Erythroblast (primary cell): ENCODE measurements at regions not wholly inside any gene's neighbourhood (a gene's known extent, or its start where the extent isn't known, plus 50 kb on each side); places are given as distances from the start of the nearest gene placed in this dataset.

Experiments used
- GATA1 ChIP-seq: IDR thresholded peaks from 2 replicates; pipeline ENCODE4 v1.6.1; 2011; ENCODE audit warnings: low read depth, mild to moderate bottlenecking, control low read depth, low read length, moderate library complexity
- POLR2A ChIP-seq: IDR thresholded peaks from 2 replicates; pipeline ENCODE4 v1.6.1; 2011; ENCODE audit warnings: mild to moderate bottlenecking, low read length

DNA sequence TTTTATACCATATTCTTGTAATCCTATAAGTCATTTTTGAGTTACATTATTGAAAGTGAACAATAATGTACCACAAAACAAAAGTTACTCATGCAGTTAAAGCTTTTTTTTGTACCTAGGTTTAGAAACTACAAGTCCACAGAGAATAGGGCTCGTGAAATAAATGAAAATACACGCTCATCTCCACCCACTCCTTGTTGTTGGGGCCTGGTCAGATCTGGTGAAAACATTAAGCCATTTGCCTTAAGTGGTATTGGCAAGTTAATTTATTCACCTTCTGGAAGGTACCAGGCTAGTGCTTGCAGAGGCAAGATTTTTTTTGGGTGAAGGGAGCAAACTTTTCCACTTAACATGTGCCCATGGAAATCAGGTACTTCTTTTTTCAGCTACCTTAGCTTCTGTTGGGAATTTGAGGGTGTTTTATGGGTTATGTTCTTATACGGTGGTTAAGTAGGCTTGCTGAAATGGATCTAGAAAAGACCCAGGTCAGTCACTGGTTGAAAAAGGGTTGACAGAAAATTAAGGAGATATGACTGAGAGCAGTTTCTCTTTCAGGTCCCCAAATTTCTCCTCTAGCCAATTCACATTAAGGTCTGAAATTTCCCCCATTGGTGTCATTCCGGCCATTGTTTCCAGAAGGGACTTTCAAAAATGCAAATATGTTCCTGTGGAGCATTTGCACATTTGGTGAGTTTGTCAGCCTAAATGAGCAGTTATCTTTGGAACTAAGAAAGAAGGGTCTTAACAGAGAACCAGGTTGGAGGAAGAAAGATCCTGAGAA, 143.3 kb downstream of the KCNRG start:
- TF ChIP-seq POLR2A, result no peak
- TF ChIP-seq GATA1, result no peak
